A549 (cell line): ENCODE measurements at regions not wholly inside any gene's neighbourhood (a gene's known extent, or its start where the extent isn't known, plus 50 kb on each side); places are given as distances from the start of the nearest gene placed in this dataset.

ENCODE experiments used
- ATAC-seq, 2 experiments: fragments of 200-7000 bp in 1 of 2; fragments of >200 bp in 1 of 2; cut with Nextera tagmentation in 1 of 2; cut with Tn5 transposase in 1 of 2; 3 replicates each; pipeline versions ENCODE4 v1.8.0 to v1.9.1; 2018 to 2020; ENCODE audit warnings: mild to moderate bottlenecking in 1 of 2, moderate library complexity in 1 of 2
- CTCF ChIA-PET: fragments of 300-600 bp; sonication (Branson Sonifier 250); formaldehyde crosslinking; extraction: SDS; loops from one replicate; lab custom pipeline; 2021; ENCODE audit warnings: antibody characterized with exemption, inconsistent platforms; lab: Yijun Ruan, JAX
- POLR2A ChIA-PET: fragments of 350-600 bp; formaldehyde crosslinking; extraction: SDS; loops from one replicate; lab custom pipeline; 2021; ENCODE audit warnings: antibody characterized with exemption, inconsistent platforms; lab: Yijun Ruan, JAX
- DNase-seq, 2 experiments: peaks; one replicate each; pipeline versions ENCODE4 v3.0.0 to v3.0.0-alpha.2; 2011 to 2016; ENCODE audit warnings: low read depth in 1 of 2, low spot score in 1 of 2
- FAIRE-seq: peaks from 2 replicates; lab custom pipeline; 2011; peaks lifted over from hg19 to GRCh38; lab: Jason Lieb, UNC
- H3K27ac ChIP-seq, 2 experiments: fragments of >200 bp; sonication (Bioruptor Twin); formaldehyde crosslinking; 3 replicates each; pipeline ENCODE4 v1.5.1; 2016 to 2017
- H3K4me1 ChIP-seq: fragments of >200 bp; sonication (Bioruptor Twin); formaldehyde crosslinking; 3 replicates; pipeline ENCODE4 v1.6.1; 2016
- H3K4me2 ChIP-seq: fragments of >200 bp; sonication (Bioruptor Twin); formaldehyde crosslinking; 3 replicates; pipeline ENCODE4 v1.6.1; 2016
- H3K4me3 ChIP-seq: fragments of >200 bp; sonication (Bioruptor Twin); formaldehyde crosslinking; 3 replicates; pipeline ENCODE4 v1.5.1; 2016
- H3K9me3 ChIP-seq: fragments of >200 bp; sonication (Bioruptor Twin); formaldehyde crosslinking; 3 replicates; pipeline ENCODE4 v1.6.1; 2016
- BCL3 ChIP-seq: fragments of >200 bp; sonication (Bioruptor Twin); formaldehyde crosslinking; IDR thresholded peaks from 3 replicates; pipeline ENCODE4 v1.6.1; 2016
- BHLHE40 ChIP-seq: IDR thresholded peaks from 2 replicates; pipeline ENCODE4 v1.6.1; 2012; ENCODE audit warnings: low read depth, low read length, inconsistent platforms
- CEBPB ChIP-seq, 2 experiments: fragments of >200 bp in 1 of 2; sonication (Bioruptor Twin) in 1 of 2; formaldehyde crosslinking in 1 of 2; IDR thresholded peaks; 2 replicates each; pipeline ENCODE4 v1.6.1; 2012 to 2016
- CHD2 ChIP-seq: fragments of 150-350 bp; IDR thresholded peaks from 2 replicates; pipeline ENCODE4 v1.6.1; 2014; ENCODE audit warnings: low read length; ENCODE audit not compliant: partially characterized antibody
- CHD4 ChIP-seq: fragments of 200-600 bp; sonication (generic); IDR thresholded peaks from 2 replicates; pipeline ENCODE4 v1.6.1; 2016; ENCODE audit warnings: antibody characterized with exemption, mild to moderate bottlenecking, borderline replicate concordance
- EHF ChIP-seq: fragments of 250-450 bp; sonication (Bioruptor Pico); IDR thresholded peaks from 2 replicates; pipeline ENCODE4 v1.5.0; 2020; ENCODE audit warnings: mild to moderate bottlenecking
- EHMT2 ChIP-seq: fragments of 200-600 bp; sonication (generic); IDR thresholded peaks from 2 replicates; pipeline ENCODE4 v1.6.1; 2016; ENCODE audit warnings: antibody characterized with exemption, low read depth, mild to moderate bottlenecking, moderate library complexity
- EP300 ChIP-seq, 2 experiments: fragments of >200 bp; sonication (Bioruptor Twin); formaldehyde crosslinking; IDR thresholded peaks; 2 replicates in 1 of 2; 3 replicates in 1 of 2; pipeline ENCODE4 v1.6.1; 2016 to 2017
- HES2 ChIP-seq: fragments of >200 bp; sonication (Bioruptor Twin); formaldehyde crosslinking; IDR thresholded peaks from 2 replicates; pipeline ENCODE4 v1.6.1; 2016
- HOXB13 ChIP-seq: fragments of 250-450 bp; sonication (Bioruptor Pico); IDR thresholded peaks from 2 replicates; pipeline ENCODE4 v1.5.0; 2020; ENCODE audit warnings: low read depth, mild to moderate bottlenecking, moderate library complexity
- JUN ChIP-seq, 2 experiments: fragments of >200 bp; sonication (Bioruptor Twin); formaldehyde crosslinking; IDR thresholded peaks; 2 replicates in 1 of 2; 3 replicates in 1 of 2; pipeline ENCODE4 v1.6.1; 2016 to 2017
- JUNB ChIP-seq: fragments of >200 bp; sonication (Bioruptor Twin); formaldehyde crosslinking; IDR thresholded peaks from 2 replicates; pipeline ENCODE4 v1.6.1; 2016
- KDM5A ChIP-seq: fragments of 200-600 bp; sonication (generic); IDR thresholded peaks from 2 replicates; pipeline ENCODE4 v1.6.1; 2016; ENCODE audit warnings: antibody characterized with exemption, mild to moderate bottlenecking
- MAZ ChIP-seq: fragments of 150-350 bp; IDR thresholded peaks from 2 replicates; pipeline ENCODE4 v1.6.1; 2014; ENCODE audit warnings: antibody characterized with exemption, low read depth, low read length, borderline replicate concordance
- MYC ChIP-seq: IDR thresholded peaks from 2 replicates; pipeline ENCODE4 v1.6.1; 2012; ENCODE audit warnings: mild to moderate bottlenecking, inconsistent platforms, low read length, improper control_type of control experiment, borderline replicate concordance
- NPAS2 ChIP-seq: fragments of 250-450 bp; sonication (Bioruptor Pico); IDR thresholded peaks from 2 replicates; pipeline ENCODE4 v1.8.0; 2022; ENCODE audit warnings: mild to moderate bottlenecking, moderate library complexity, borderline replicate concordance
- PBX3 ChIP-seq: IDR thresholded peaks from 2 replicates; pipeline ENCODE4 v1.6.1; 2012
- POLR2A ChIP-seq: IDR thresholded peaks from 2 replicates; pipeline ENCODE4 v1.6.1; 2012; ENCODE audit warnings: mild to moderate bottlenecking, low read length
- RAD21 ChIP-seq, 2 experiments: fragments of >200 bp in 1 of 2; sonication (Bioruptor Twin) in 1 of 2; formaldehyde crosslinking in 1 of 2; IDR thresholded peaks in 1 of 2; conservative IDR thresholded peaks in 1 of 2; 2 replicates in 1 of 2; 3 replicates in 1 of 2; pipeline ENCODE4 v1.6.1; 2012 to 2018; ENCODE audit warnings: inconsistent platforms in 1 of 2
- RCOR1 ChIP-seq: fragments of 150-350 bp; IDR thresholded peaks from 2 replicates; pipeline ENCODE4 v1.6.1; 2014; ENCODE audit warnings: antibody characterized with exemption, low read length, low read depth
- REST ChIP-seq: fragments of 200-600 bp; sonication (generic); IDR thresholded peaks from 2 replicates; pipeline ENCODE4 v1.6.1; 2016; ENCODE audit warnings: antibody characterized with exemption, mild to moderate bottlenecking, moderate library complexity
- RFX5 ChIP-seq: fragments of 450-650 bp; IDR thresholded peaks from 2 replicates; pipeline ENCODE4 v1.7.1; 2014; ENCODE audit warnings: antibody characterized with exemption, mild to moderate bottlenecking, moderate library complexity
- RNF2 ChIP-seq: fragments of 200-600 bp; sonication (generic); IDR thresholded peaks from 2 replicates; pipeline ENCODE4 v1.6.1; 2016; ENCODE audit warnings: low read depth, mild to moderate bottlenecking, antibody characterized with exemption, moderate library complexity, borderline replicate concordance
- SMC3 ChIP-seq: fragments of >200 bp; sonication (Bioruptor Twin); formaldehyde crosslinking; IDR thresholded peaks from 3 replicates; pipeline ENCODE4 v1.6.1; 2018; ENCODE audit warnings: inconsistent platforms
- TFCP2L1 ChIP-seq: fragments of 250-450 bp; sonication (Bioruptor Pico); IDR thresholded peaks from 2 replicates; pipeline ENCODE4 v1.5.0; 2021; ENCODE audit warnings: mild to moderate bottlenecking
- ZSCAN20 ChIP-seq: fragments of 250-450 bp; sonication (Bioruptor Pico); IDR thresholded peaks from 2 replicates; pipeline ENCODE4 v1.8.0; 2022; ENCODE audit warnings: mild to moderate bottlenecking, moderate library complexity
- WGBS: methylation state at CpG from one replicate; pipeline ENCODE4 v1.1.6; 2017; ENCODE audit errors: missing lambda C conversion rate; 5-methylcytosine and 5-hydroxymethylcytosine counted together

GRCh38 chr1:234680331-234680904 lies 70.4 kb upstream of the IRF2BP2 start:
- TF ChIP-seq TFCP2L1: no peak
- TF ChIP-seq MYC: no peak
- TF ChIP-seq HOXB13: no peak
- TF ChIP-seq EHMT2: no peak
- no peak for TF ChIP-seq RNF2
- no peak for TF ChIP-seq EP300 (IDR thresholded peaks at IDR 0.05)
- no peak for TF ChIP-seq BHLHE40
- TF ChIP-seq BCL3: no peak
- TF ChIP-seq RFX5: no peak
- TF ChIP-seq RCOR1: no peak
- no peak for TF ChIP-seq POLR2A
- TF ChIP-seq, all 56 proteins: peak for 0
- no peak overlapping the region for H3K4me3 ChIP-seq

GRCh38 chr1:234676103-234676594 lies 66.2 kb upstream of the IRF2BP2 start:
- FAIRE-seq (peak; percentile 18), DNase-seq (peak; percentile 65 to 86), ATAC-seq (peak; percentile 96 to 100)
- CTCF ChIA-PET: no interaction called here
- H3K4me3 ChIP-seq: peak overlapping the region; percentile 38
- POLR2A ChIA-PET: no interaction called here
- TF ChIP-seq KDM5A: no peak
- TF ChIP-seq REST: no peak
- TF ChIP-seq HES2: no peak
- TF ChIP-seq SMC3: no peak
- whole genome bisulfite sequencing: 12% methylated on average over 13 of the region's 13 CpGs
- peak overlapping the region; percentile 62 to 81 for H3K27ac ChIP-seq
- 0 out of 3 replicates have a peak, but pooled peaks cover 4% of the 10 kb centered on the region for H3K4me1 ChIP-seq
- H3K4me2 ChIP-seq: peak overlapping the region; percentile 84
- H3K9me3 ChIP-seq: no peaks in the 10 kb centered on the region

More at GRCh38 chr1:234680331-234680904, 70.4 kb upstream of the IRF2BP2 start:
- ATAC-seq: no peak
- DNase-seq: no peak
- FAIRE-seq: no peak
- Histone ChIP-seq H3K27ac (0 out of 6 replicates have a peak overlapping the region, but pooled peaks of 1 of the 2 experiments have one; percentile 13), H3K4me2 (no peak overlapping the region), H3K4me1 (peaks cover 18% of the 10 kb centered on the region), H3K9me3 (peaks cover 8% of the 10 kb centered on the region; the same call in 1 of the 3 replicates)
- ChIA-PET CTCF (no interaction called here), POLR2A (no interaction called here)
- WGBS: 88% methylated on average over 8 of the region's 8 CpGs

- WGBS: 85% methylated on average over 6 of the region's 6 CpGs
- ATAC-seq: peak in 1 of 2 experiments; percentile 39; a peak in 3 of 6 replicates
- no peak for TF ChIP-seq BCL3
- no peak for TF ChIP-seq RCOR1
- TF ChIP-seq EHF (CRISPR knock-in tag): no peak
- TF ChIP-seq RFX5: no peak
- no peak for TF ChIP-seq JUNB
- no peak for TF ChIP-seq CHD2
- TF ChIP-seq RAD21 (conservative IDR thresholded peaks at IDR 0.05 in 1 of 2, IDR thresholded peaks at IDR 0.05 in 1 of 2): no peak
- no peak for TF ChIP-seq MAZ
- no peak for TF ChIP-seq CHD4
- no peak for TF ChIP-seq CEBPB (IDR thresholded peaks at IDR 0.05)
- TF ChIP-seq ZSCAN20 (CRISPR knock-in tag): no peak
- no peak for TF ChIP-seq PBX3
- no peak for TF ChIP-seq JUN (IDR thresholded peaks at IDR 0.05)
- no peak for TF ChIP-seq NPAS2 (CRISPR knock-in tag)
Measured at GRCh38 chr1:234675572-234675971, 65.6 kb upstream of the IRF2BP2 start.

More at GRCh38 chr1:234675572-234675971, 65.6 kb upstream of the IRF2BP2 start:
- Histone ChIP-seq H3K4me3 (peak overlapping the region; percentile 38; the same call in 2 of the 3 replicates), H3K4me2 (peak overlapping the region; percentile 84), H3K9me3 (no peaks in the 10 kb centered on the region), H3K4me1 (0 out of 3 replicates have a peak, but pooled peaks cover 4% of the 10 kb centered on the region), H3K27ac (peak overlapping the region; percentile 62 to 81)
- FAIRE-seq (no peak), DNase-seq (no peak)
- ChIA-PET CTCF (no interaction called here), POLR2A (no interaction called here)
